ENCODE measurements at regions not wholly inside any gene's neighbourhood (a gene's known extent, or its start where the extent isn't known, plus 50 kb on each side); places are given as distances from the start of the nearest gene placed in this dataset.

DNA sequence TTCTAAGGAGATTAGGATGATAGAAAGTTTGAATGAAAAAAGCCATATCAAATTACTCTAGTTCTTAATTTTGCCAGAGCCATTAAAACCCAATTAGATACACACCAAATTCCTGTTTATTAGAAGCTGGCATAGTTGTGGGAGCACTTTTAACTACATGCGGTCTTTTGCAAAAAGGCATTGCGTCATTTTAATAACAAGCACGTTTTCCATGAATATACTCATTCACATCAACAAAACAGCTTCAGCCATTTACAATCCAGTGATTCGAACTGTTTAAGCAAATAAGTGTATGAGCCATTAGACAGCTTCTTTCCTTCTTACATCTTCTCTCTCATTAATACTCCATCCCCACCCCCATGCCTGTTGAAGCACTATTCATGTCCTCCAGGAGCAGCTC lies 109.5 kb upstream of the EOLA2 start:
- H2AK5ac ChIP-seq (ENCODE audit: low read length, severe bottlenecking) = no peak overlapping the region
- peaks cover 3% of the 10 kb centered on the region for H3K9me3 ChIP-seq (ENCODE audit: control insufficient read depth, low read length)

DNA sequence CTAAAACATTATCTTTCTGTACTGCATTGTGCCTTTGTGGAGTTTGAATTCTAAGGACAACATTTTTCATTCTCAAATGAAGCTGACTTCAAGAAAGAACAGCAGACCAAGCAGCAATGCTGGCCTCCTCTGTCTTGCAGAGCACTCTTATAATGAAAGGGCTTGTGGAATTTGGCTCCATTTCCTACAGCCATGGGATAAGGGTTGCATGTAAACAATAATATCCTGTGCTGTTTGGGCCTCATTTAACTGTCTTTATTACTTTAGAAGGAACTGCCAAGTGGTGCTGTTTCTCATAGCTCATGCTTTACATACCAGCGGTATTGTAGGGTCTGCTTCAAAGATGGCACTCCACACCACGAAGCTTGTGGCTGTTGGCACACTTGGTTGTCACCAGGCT lies 111.4 kb upstream of the EOLA2 start:
- WGBS = 15% methylated on average over 2 of the region's 2 CpGs
- no peak overlapping the region for H2BK5ac ChIP-seq (ENCODE audit: low read depth, low read length, poor library complexity, severe bottlenecking)
- no peak overlapping the region for H3K23ac ChIP-seq (ENCODE audit: low read length in 2 of 2)
- DNase-seq = peak; percentile 54
- no peak overlapping the region for H2BK12ac ChIP-seq (ENCODE audit: low read length in 2 of 2)
- no peak overlapping the region for H2AFZ ChIP-seq (ENCODE audit: low read depth, low read length)
- peak overlapping the region; percentile 2 to 18 for H3K18ac ChIP-seq (ENCODE audit: low read depth in 1 of 2, low read length in 2 of 2)
- H3K79me1 ChIP-seq (replicated peaks; ENCODE audit: low read length, poor library complexity, severe bottlenecking) = no peaks in the 10 kb centered on the region
- H4K8ac ChIP-seq (ENCODE audit: low read length) = no peak overlapping the region
- no peaks in the 10 kb centered on the region for H3K9me3 ChIP-seq (ENCODE audit: control insufficient read depth, low read length)
- no peak overlapping the region for H4K91ac ChIP-seq (ENCODE audit: low read length)
- no peak overlapping the region for H3K27ac ChIP-seq (ENCODE audit: low read length, poor library complexity, severe bottlenecking)
- peaks cover 0 to under 1% of the 10 kb centered on the region in 2 experiments for H3K27me3 ChIP-seq (ENCODE audit: control insufficient read depth in 1 of 2, insufficient read depth in 1 of 2, low read length in 2 of 2)
- H2BK120ac ChIP-seq (ENCODE audit: low read depth, low read length) = no peak overlapping the region
- no peak overlapping the region for H3K14ac ChIP-seq (ENCODE audit: low read length in 2 of 2)
- no peaks in the 10 kb centered on the region for H3K36me3 ChIP-seq (ENCODE audit: control insufficient read depth in 1 of 2, insufficient read depth in 2 of 2, low read depth in 1 of 2, low read length in 2 of 2)
- H3K4ac ChIP-seq (ENCODE audit: low read depth in 1 of 2, low read length in 2 of 2) = no peak overlapping the region
- H3K4me3 ChIP-seq (ENCODE audit: insufficient read depth in 1 of 2, low read depth in 1 of 2, low read length in 2 of 2) = no peak overlapping the region
- no peak overlapping the region for H2AK5ac ChIP-seq (ENCODE audit: low read length, severe bottlenecking)
- no peaks in the 10 kb centered on the region for H3K4me1 ChIP-seq (ENCODE audit: control insufficient read depth, insufficient read depth, low read depth, low read length)
- H2BK15ac ChIP-seq (ENCODE audit: low read depth, poor library complexity, severe bottlenecking) = no peak overlapping the region
- H3K4me2 ChIP-seq (ENCODE audit: low read length, poor library complexity, severe bottlenecking) = no peak overlapping the region
- no peak overlapping the region for H3K9ac ChIP-seq (ENCODE audit: low read length)

More for the DNA sequence above, 109.5 kb upstream of the EOLA2 start:
- Histone ChIP-seq H3K4me1 (ENCODE audit: control insufficient read depth, insufficient read depth, low read depth, low read length) (no peaks in the 10 kb centered on the region), H4K8ac (ENCODE audit: low read length) (no peak overlapping the region), H2AFZ (ENCODE audit: low read depth, low read length) (no peak overlapping the region), H3K18ac (ENCODE audit: low read depth in 1 of 2, low read length in 2 of 2) (no peak overlapping the region), H3K4me2 (ENCODE audit: low read length, poor library complexity, severe bottlenecking) (no peak overlapping the region), H2BK120ac (ENCODE audit: low read depth, low read length) (no peak overlapping the region), H3K4me3 (ENCODE audit: insufficient read depth in 1 of 2, low read depth in 1 of 2, low read length in 2 of 2) (no peak overlapping the region), H3K27me3 (ENCODE audit: control insufficient read depth in 1 of 2, insufficient read depth in 1 of 2, low read length in 2 of 2) (peaks cover 0 to 3% of the 10 kb centered on the region in 2 experiments), H3K27ac (ENCODE audit: low read length, poor library complexity, severe bottlenecking) (no peak overlapping the region), H3K14ac (ENCODE audit: low read length in 2 of 2) (no peak overlapping the region), H2BK15ac (ENCODE audit: low read depth, poor library complexity, severe bottlenecking) (no peak overlapping the region), H3K4ac (ENCODE audit: low read depth in 1 of 2, low read length in 2 of 2) (no peak overlapping the region), H2BK12ac (ENCODE audit: low read length in 2 of 2) (no peak overlapping the region), H3K36me3 (ENCODE audit: control insufficient read depth in 1 of 2, insufficient read depth in 2 of 2, low read depth in 1 of 2, low read length in 2 of 2) (no peaks in the 10 kb centered on the region), H3K23ac (ENCODE audit: low read length in 2 of 2) (no peak overlapping the region), H3K9ac (ENCODE audit: low read length) (no peak overlapping the region), H2BK5ac (ENCODE audit: low read depth, low read length, poor library complexity, severe bottlenecking) (no peak overlapping the region), H3K79me1 (replicated peaks; ENCODE audit: low read length, poor library complexity, severe bottlenecking) (no peaks in the 10 kb centered on the region), H4K91ac (ENCODE audit: low read length) (no peak overlapping the region)
- DNase-seq = no peak
- WGBS = 93% methylated on average over 4 of the region's 4 CpGs

DNA sequence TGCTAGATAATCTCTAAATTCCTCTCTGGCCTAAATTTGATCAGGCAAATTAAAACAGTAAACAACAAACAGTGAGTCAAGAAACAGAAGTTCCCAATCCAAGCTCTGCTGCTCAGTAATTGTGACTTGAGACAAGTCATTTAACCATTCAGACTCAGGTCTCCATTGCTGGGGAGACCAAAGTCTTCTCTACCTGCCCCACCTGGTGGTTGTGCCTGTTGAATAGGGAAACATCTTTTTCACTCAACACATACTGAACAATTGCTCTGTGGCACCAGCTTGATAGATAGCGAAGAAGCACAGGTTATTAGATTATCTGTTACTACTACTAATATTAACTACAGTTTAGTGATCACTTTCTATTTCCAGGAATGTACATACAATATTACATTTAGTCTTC lies 112.1 kb upstream of the EOLA2 start:
- Histone ChIP-seq H3K23ac (ENCODE audit: low read length in 2 of 2) (no peak overlapping the region), H3K4ac (ENCODE audit: low read depth in 1 of 2, low read length in 2 of 2) (no peak overlapping the region), H4K91ac (ENCODE audit: low read length) (no peak overlapping the region), H2BK120ac (ENCODE audit: low read depth, low read length) (no peak overlapping the region), H3K9me3 (ENCODE audit: control insufficient read depth, low read length) (no peaks in the 10 kb centered on the region), H3K9ac (ENCODE audit: low read length) (no peak overlapping the region), H3K18ac (ENCODE audit: low read depth in 1 of 2, low read length in 2 of 2) (peak overlapping the region in 1 of 2 experiments; percentile 33), H2BK15ac (ENCODE audit: low read depth, poor library complexity, severe bottlenecking) (no peak overlapping the region), H2BK5ac (ENCODE audit: low read depth, low read length, poor library complexity, severe bottlenecking) (no peak overlapping the region), H4K8ac (ENCODE audit: low read length) (no peak overlapping the region), H2AK5ac (ENCODE audit: low read length, severe bottlenecking) (no peak overlapping the region), H3K4me1 (ENCODE audit: control insufficient read depth, insufficient read depth, low read depth, low read length) (no peaks in the 10 kb centered on the region), H3K27me3 (ENCODE audit: control insufficient read depth in 1 of 2, insufficient read depth in 1 of 2, low read length in 2 of 2) (no peaks in the 10 kb centered on the region), H3K4me3 (ENCODE audit: insufficient read depth in 1 of 2, low read depth in 1 of 2, low read length in 2 of 2) (no peak overlapping the region), H3K14ac (ENCODE audit: low read length in 2 of 2) (no peak overlapping the region), H3K27ac (ENCODE audit: low read length, poor library complexity, severe bottlenecking) (no peak overlapping the region), H3K36me3 (ENCODE audit: control insufficient read depth in 1 of 2, insufficient read depth in 2 of 2, low read depth in 1 of 2, low read length in 2 of 2) (no peaks in the 10 kb centered on the region), H2AFZ (ENCODE audit: low read depth, low read length) (no peak overlapping the region), H2BK12ac (ENCODE audit: low read length in 2 of 2) (no peak overlapping the region), H3K4me2 (ENCODE audit: low read length, poor library complexity, severe bottlenecking) (no peak overlapping the region), H3K79me1 (replicated peaks; ENCODE audit: low read length, poor library complexity, severe bottlenecking) (no peaks in the 10 kb centered on the region)
- WGBS = no CpG with 5 or more reads among the region's 1 CpG
- no peak for DNase-seq

DNA sequence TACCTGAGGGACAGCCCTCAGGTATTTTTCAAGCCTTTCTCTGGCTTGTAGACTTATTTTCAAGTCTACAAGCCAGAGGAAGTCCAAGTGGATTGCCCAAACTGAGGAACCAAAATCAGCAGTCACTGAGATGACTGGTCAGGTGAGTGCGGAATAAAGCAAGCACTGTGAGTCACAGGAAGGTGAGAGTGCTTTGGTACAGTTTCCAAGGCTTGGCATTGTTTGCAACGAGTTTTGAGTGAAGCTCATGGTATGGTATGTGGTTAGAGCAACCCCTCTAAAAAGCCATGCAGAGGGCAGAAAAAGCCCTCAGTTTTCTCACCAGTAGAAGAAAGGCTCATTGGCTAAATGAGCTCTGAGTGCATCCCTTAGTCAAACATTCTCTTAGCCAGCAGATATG lies 112.8 kb upstream of the EOLA2 start:
- Histone ChIP-seq H2BK15ac (ENCODE audit: low read depth, poor library complexity, severe bottlenecking) (no peak overlapping the region), H3K4me1 (ENCODE audit: control insufficient read depth, insufficient read depth, low read depth, low read length) (no peaks in the 10 kb centered on the region), H2AK5ac (ENCODE audit: low read length, severe bottlenecking) (no peak overlapping the region), H3K9me3 (ENCODE audit: control insufficient read depth, low read length) (no peaks in the 10 kb centered on the region), H3K14ac (ENCODE audit: low read length in 2 of 2) (no peak overlapping the region), H3K27ac (ENCODE audit: low read length, poor library complexity, severe bottlenecking) (no peak overlapping the region), H2AFZ (ENCODE audit: low read depth, low read length) (no peak overlapping the region), H3K9ac (ENCODE audit: low read length) (no peak overlapping the region), H3K27me3 (ENCODE audit: control insufficient read depth in 1 of 2, insufficient read depth in 1 of 2, low read length in 2 of 2) (no peaks in the 10 kb centered on the region), H3K36me3 (ENCODE audit: control insufficient read depth in 1 of 2, insufficient read depth in 2 of 2, low read depth in 1 of 2, low read length in 2 of 2) (no peaks in the 10 kb centered on the region), H4K91ac (ENCODE audit: low read length) (no peak overlapping the region), H3K23ac (ENCODE audit: low read length in 2 of 2) (no peak overlapping the region), H2BK120ac (ENCODE audit: low read depth, low read length) (no peak overlapping the region), H2BK12ac (ENCODE audit: low read length in 2 of 2) (peak overlapping the region in 1 of 2 experiments; percentile 39), H3K4ac (ENCODE audit: low read depth in 1 of 2, low read length in 2 of 2) (no peak overlapping the region), H3K79me1 (replicated peaks; ENCODE audit: low read length, poor library complexity, severe bottlenecking) (no peaks in the 10 kb centered on the region), H4K8ac (ENCODE audit: low read length) (no peak overlapping the region), H3K4me2 (ENCODE audit: low read length, poor library complexity, severe bottlenecking) (no peak overlapping the region), H3K4me3 (ENCODE audit: insufficient read depth in 1 of 2, low read depth in 1 of 2, low read length in 2 of 2) (no peak overlapping the region), H3K18ac (ENCODE audit: low read depth in 1 of 2, low read length in 2 of 2) (peak overlapping the region in 1 of 2 experiments; percentile 21), H2BK5ac (ENCODE audit: low read depth, low read length, poor library complexity, severe bottlenecking) (no peak overlapping the region)
- DNase-seq = no peak
- WGBS = 100% methylated on average over 2 of the region's 2 CpGs
